HepG2 (cell line): ENCODE measurements at regions not wholly inside any gene's neighbourhood (a gene's known extent, or its start where the extent isn't known, plus 50 kb on each side); places are given as distances from the start of the nearest gene placed in this dataset.

Experiments
- ATAC-seq: fragments of 200-7000 bp; cut with Tn5 transposase; 3 replicates; pipeline ENCODE4 v1.9.1; 2020; ENCODE audit warnings: mild to moderate bottlenecking, moderate library complexity
- BruUV-seq: library from RNA; stranded (reverse); fragments of 400-500 nt; replicated peaks from 2 replicates; lab custom pipeline; 2021; lab: Mats Ljungman, UMichigan
- CTCF ChIA-PET: fragments of 300-600 bp; formaldehyde crosslinking; extraction: SDS; loops from one replicate; lab custom pipeline; 2021; ENCODE audit warnings: low total read pairs, inconsistent platforms, low intra/inter-chr PET ratio; lab: Yijun Ruan, JAX
- POLR2A ChIA-PET: fragments of 350-600 bp; sonication (Branson Sonifier 250); formaldehyde crosslinking; loops from one replicate; lab custom pipeline; 2020; ENCODE audit warnings: antibody characterized with exemption, inconsistent platforms; lab: Yijun Ruan, JAX
- DNase-seq: peaks from one replicate; pipeline ENCODE4 v3.0.0-alpha.2; 2015; ENCODE audit warnings: low spot score
- FAIRE-seq: peaks from 3 replicates; lab custom pipeline; 2011; peaks lifted over from hg19 to GRCh38; lab: Jason Lieb, UNC
- H2AFZ ChIP-seq: one replicate; pipeline ENCODE4 v1.6.1; 2011; ENCODE audit warnings: low read length, inconsistent platforms
- H3K27ac ChIP-seq: fragments of 300-600 bp; 3 replicates; pipeline ENCODE4 v1.8.0; 2011; ENCODE audit warnings: mixed run types, mild to moderate bottlenecking, mixed read lengths, low read length, inconsistent platforms; ENCODE audit not compliant: insufficient read depth; ENCODE audit errors: extremely low read length
- H3K27me3 ChIP-seq, 2 experiments: fragments of 200-600 bp in 1 of 2; 2 replicates in 1 of 2; 3 replicates in 1 of 2; pipeline versions ENCODE4 v1.6.0 to v1.8.0; 2011; ENCODE audit warnings: low read length in 2 of 2, mild to moderate bottlenecking in 2 of 2, moderate library complexity in 2 of 2, inconsistent platforms in 1 of 2; ENCODE audit not compliant: insufficient read depth in 2 of 2, control insufficient read depth in 1 of 2
- H3K36me3 ChIP-seq, 2 experiments: fragments of 200-600 bp in 1 of 2; replicated peaks in 1 of 2; 2 replicates in 1 of 2; 3 replicates in 1 of 2; pipeline versions ENCODE4 v1.5.1 to v1.8.0; 2011; ENCODE audit warnings: low read length in 2 of 2, inconsistent platforms in 1 of 2; ENCODE audit not compliant: insufficient read depth in 2 of 2, control insufficient read depth in 1 of 2
- H3K4me1 ChIP-seq: 2 replicates; pipeline ENCODE4 v1.5.1; 2012; ENCODE audit warnings: low read length, inconsistent platforms; ENCODE audit not compliant: insufficient read depth
- H3K4me2 ChIP-seq: 2 replicates; pipeline ENCODE4 v1.6.0; 2011; ENCODE audit warnings: low read depth, low read length, inconsistent platforms
- H3K4me3 ChIP-seq, 3 experiments: fragments of 200-600 bp in 1 of 3; sonication (generic), shearing (Covaris generic) in 1 of 3; replicated peaks in 1 of 3; 2 replicates each; pipeline ENCODE4 v1.5.1; 2011 to 2016; ENCODE audit warnings: low read length in 3 of 3, inconsistent platforms in 2 of 3, low read depth in 2 of 3, mild to moderate bottlenecking in 2 of 3, control low read depth in 1 of 3, mixed read lengths in 1 of 3; ENCODE audit not compliant: insufficient read depth in 1 of 3
- H3K79me2 ChIP-seq: one replicate; pipeline ENCODE4 v1.6.1; 2011; ENCODE audit warnings: low read length, inconsistent platforms; ENCODE audit not compliant: insufficient read depth
- H3K9ac ChIP-seq: 2 replicates; pipeline ENCODE4 v1.6.0; 2011; ENCODE audit warnings: mild to moderate bottlenecking, low read depth, low read length, inconsistent platforms; ENCODE audit not compliant: insufficient read depth
- H3K9me3 ChIP-seq: 2 replicates; pipeline ENCODE4 v1.5.1; 2012; ENCODE audit warnings: mild to moderate bottlenecking, low read length
- H4K20me1 ChIP-seq: 2 replicates; pipeline ENCODE4 v1.6.0; 2011; ENCODE audit warnings: inconsistent platforms, mild to moderate bottlenecking, low read length, moderate library complexity; ENCODE audit not compliant: insufficient read depth
- CREB1 ChIP-seq, 2 experiments: fragments of 450-650 bp in 1 of 2; IDR thresholded peaks; 2 replicates each; pipeline ENCODE4 v1.6.1; 2016 to 2017; ENCODE audit warnings: control low read depth in 1 of 2, mild to moderate bottlenecking in 1 of 2, missing compliant biosample characterization in 1 of 2, missing genetic modification characterization in 1 of 2
- REPIN1 ChIP-seq: sonication (generic); formaldehyde crosslinking; IDR thresholded peaks from 2 replicates; pipeline ENCODE4 v1.8.0; 2022; ENCODE audit warnings: missing genetic modification reagents, low read depth, mild to moderate bottlenecking, borderline replicate concordance
- ZNF205 ChIP-seq: IDR thresholded peaks from 2 replicates; pipeline ENCODE4 v1.6.1; 2018; ENCODE audit warnings: missing biosample characterization, missing genetic modification reagents
- ZNF451 ChIP-seq: sonication (generic); formaldehyde crosslinking; IDR thresholded peaks from 2 replicates; pipeline ENCODE4 v1.5.0; 2020; ENCODE audit warnings: mild to moderate bottlenecking, missing genetic modification reagents
- ZSCAN21 ChIP-seq: sonication (generic); formaldehyde crosslinking; IDR thresholded peaks from 2 replicates; pipeline ENCODE4 v1.8.0; 2022; ENCODE audit warnings: mild to moderate bottlenecking, missing genetic modification reagents, moderate library complexity, borderline replicate concordance
- WGBS: methylation state at CpG from one replicate; pipeline ENCODE4 v1.1.6; 2017; ENCODE audit warnings: low lambda C conversion rate; 5-methylcytosine and 5-hydroxymethylcytosine counted together
- in situ Hi-C: cut with HindIII; loops from 2 replicates; pipeline ENCODE4 v1.10.0; 2017; ENCODE audit warnings: low pct_unique_long_range_greater_than_20kb; ENCODE audit not compliant: extremely low pct_ligation_motif_present
- intact Hi-C: fragments of 100-400 bp; cut with micrococcal nuclease; formaldehyde crosslinking; loops from one replicate; pipeline ENCODE4 v1.10.0; 2022; ENCODE audit not compliant: unreplicated experiment

- no peaks in the 10 kb centered on the region for H3K79me2 ChIP-seq
- intact Hi-C loops (no loop called here), in situ Hi-C loops (loop anchor here (10.0 to 25.0 kb wide), 2 partner anchors 379 to 532 kb away; no protein-coding TSS in a partner anchor)
- DNase-seq = no peak
- H3K36me3 ChIP-seq = no peaks in the 10 kb centered on the region
- no peak for TF ChIP-seq ZNF205 (CRISPR knock-in tag)
- TF ChIP-seq ZSCAN21 (CRISPR knock-in tag) = no peak
- TF ChIP-seq ZNF451 (CRISPR knock-in tag) = no peak
- H3K4me1 ChIP-seq = no peaks in the 10 kb centered on the region
- no peaks in the 10 kb centered on the region for H4K20me1 ChIP-seq
- ATAC-seq = no peak; the same call in 2 of the 3 replicates
- 46% methylated on average over 18 of the region's 18 CpGs for WGBS
- peaks cover 4 to 28% of the 10 kb centered on the region in 2 experiments; a peak in 3 of 5 replicates for H3K27me3 ChIP-seq
- no peak overlapping the region for H3K27ac ChIP-seq
- FAIRE-seq = no peak
- POLR2A ChIA-PET = no interaction called here
- CTCF ChIA-PET = no interaction called here
- H3K4me2 ChIP-seq = no peak overlapping the region
- no peaks in the 10 kb centered on the region for H3K9me3 ChIP-seq
- no peak overlapping the region for H2AFZ ChIP-seq
- H3K4me3 ChIP-seq = no peak overlapping the region
- no TSS peak for BruUV-seq
- no peak overlapping the region for H3K9ac ChIP-seq
These were observed 255.1 kb downstream of the OTUD1 start for GRCh38 chr10:23693925-23694324.

GRCh38 chr10:23694446-23694920 lies 255.6 kb downstream of the OTUD1 start:
- no peak for TF ChIP-seq REPIN1
- TF ChIP-seq CREB1 (IDR thresholded peaks at IDR 0.05) = peak; percentile 64
- no peak for TF ChIP-seq CREB1 (CRISPR knock-in tag; IDR thresholded peaks at IDR 0.05)
- TF ChIP-seq, all 625 proteins: peak for 1
- H3K9me3 ChIP-seq = no peaks in the 10 kb centered on the region
- in situ Hi-C loops = loop anchor here (10.0 to 25.0 kb wide), 2 partner anchors 380 to 532 kb away; no protein-coding TSS in a partner anchor
- intact Hi-C loops = no loop called here
- FAIRE-seq (no peak), ATAC-seq (no peak; the same call in 2 of the 3 replicates), DNase-seq (no peak)
- H3K4me1 ChIP-seq = no peaks in the 10 kb centered on the region
- H3K36me3 ChIP-seq = no peaks in the 10 kb centered on the region
- no peaks in the 10 kb centered on the region for H4K20me1 ChIP-seq
- no peak overlapping the region for H3K27ac ChIP-seq
- WGBS = 37% methylated on average over 23 of the region's 49 CpGs
- H3K27me3 ChIP-seq = peaks cover 4 to 28% of the 10 kb centered on the region in 2 experiments; a peak in 3 of 5 replicates
- ChIA-PET CTCF (no interaction called here), POLR2A (no interaction called here)
- no peak overlapping the region for H2AFZ ChIP-seq
- H3K9ac ChIP-seq = no peak overlapping the region
- no peaks in the 10 kb centered on the region for H3K79me2 ChIP-seq
- no peak overlapping the region for H3K4me2 ChIP-seq
- BruUV-seq = no TSS peak
- no peak overlapping the region for H3K4me3 ChIP-seq
